ENCODE measurements at regions not wholly inside any gene's neighbourhood (a gene's known extent, or its start where the extent isn't known, plus 50 kb on each side); places are given as distances from the start of the nearest gene placed in this dataset.

GRCh38 chr3:41115069-41115468, 84.2 kb upstream of the CTNNB1 start:
- DNase-seq (ENCODE audit: insufficient read length, low spot score, missing footprints), result no peak
- H3K27me3 ChIP-seq (ENCODE audit: insufficient read depth, low read length), result no peaks in the 10 kb centered on the region

GRCh38 chr3:41116851-41117250, 82.5 kb upstream of the CTNNB1 start:
- H3K27ac ChIP-seq (ENCODE audit: low read depth, low read length), result peak overlapping the region; percentile 26
- TF ChIP-seq CTCF (IDR thresholded peaks at IDR 0.05; ENCODE audit: extremely low read depth, low read depth, low read length), result no peak

More at GRCh38 chr3:41115069-41115468, 84.2 kb upstream of the CTNNB1 start:
- no peak overlapping the region for H3K27ac ChIP-seq (ENCODE audit: low read depth, low read length)
- no peak overlapping the region for H3K4me3 ChIP-seq (ENCODE audit: insufficient read depth, low read length)
- no peak for TF ChIP-seq CTCF (IDR thresholded peaks at IDR 0.05; ENCODE audit: extremely low read depth, low read depth, low read length)
- no peak overlapping the region for H2AFZ ChIP-seq (ENCODE audit: low read length)
- H4K20me1 ChIP-seq (ENCODE audit: insufficient read depth, low read length), result no peaks in the 10 kb centered on the region
- H3K9me3 ChIP-seq (ENCODE audit: low read depth, low read length), result no peaks in the 10 kb centered on the region
- H3K36me3 ChIP-seq (ENCODE audit: insufficient read depth, low read length), result no peaks in the 10 kb centered on the region
- H3K79me2 ChIP-seq (ENCODE audit: insufficient read depth, low read length), result no peaks in the 10 kb centered on the region
- H3K4me2 ChIP-seq (ENCODE audit: insufficient read depth, low read length), result no peak overlapping the region
- H3K4me1 ChIP-seq (ENCODE audit: insufficient read depth, low read length), result peaks cover 5% of the 10 kb centered on the region

GRCh38 chr3:41117398-41117870, 81.9 kb upstream of the CTNNB1 start:
- TF ChIP-seq CTCF (IDR thresholded peaks at IDR 0.05; ENCODE audit: extremely low read depth, low read depth, low read length), result no peak

More at GRCh38 chr3:41116851-41117250, 82.5 kb upstream of the CTNNB1 start:
- Histone ChIP-seq H3K4me3 (ENCODE audit: insufficient read depth, low read length) (no peak overlapping the region), H4K20me1 (ENCODE audit: insufficient read depth, low read length) (no peaks in the 10 kb centered on the region), H3K79me2 (ENCODE audit: insufficient read depth, low read length) (no peaks in the 10 kb centered on the region), H3K9me3 (ENCODE audit: low read depth, low read length) (no peaks in the 10 kb centered on the region), H3K4me1 (ENCODE audit: insufficient read depth, low read length) (peaks cover 5% of the 10 kb centered on the region), H2AFZ (ENCODE audit: low read length) (peak overlapping the region; percentile 52), H3K36me3 (ENCODE audit: insufficient read depth, low read length) (no peaks in the 10 kb centered on the region), H3K4me2 (ENCODE audit: insufficient read depth, low read length) (no peak overlapping the region), H3K27me3 (ENCODE audit: insufficient read depth, low read length) (no peaks in the 10 kb centered on the region)
- no peak for DNase-seq (ENCODE audit: insufficient read length, low spot score, missing footprints)

GRCh38 chr3:41118461-41119390, 80.6 kb upstream of the CTNNB1 start:
- Histone ChIP-seq H3K79me2 (ENCODE audit: insufficient read depth, low read length) (no peaks in the 10 kb centered on the region), H4K20me1 (ENCODE audit: insufficient read depth, low read length) (no peaks in the 10 kb centered on the region), H3K4me2 (ENCODE audit: insufficient read depth, low read length) (no peak overlapping the region), H3K36me3 (ENCODE audit: insufficient read depth, low read length) (no peaks in the 10 kb centered on the region), H3K9me3 (ENCODE audit: low read depth, low read length) (no peaks in the 10 kb centered on the region), H3K27me3 (ENCODE audit: insufficient read depth, low read length) (no peaks in the 10 kb centered on the region), H3K27ac (ENCODE audit: low read depth, low read length) (no peak overlapping the region), H3K4me3 (ENCODE audit: insufficient read depth, low read length) (no peak overlapping the region), H3K4me1 (ENCODE audit: insufficient read depth, low read length) (peaks cover 5% of the 10 kb centered on the region), H2AFZ (ENCODE audit: low read length) (no peak overlapping the region)
- no peak for TF ChIP-seq CTCF (IDR thresholded peaks at IDR 0.05; ENCODE audit: extremely low read depth, low read depth, low read length)
- no peak for DNase-seq (ENCODE audit: insufficient read length, low spot score, missing footprints)

More at GRCh38 chr3:41117398-41117870, 81.9 kb upstream of the CTNNB1 start:
- no peak overlapping the region for H3K4me3 ChIP-seq (ENCODE audit: insufficient read depth, low read length)
- no peaks in the 10 kb centered on the region for H3K36me3 ChIP-seq (ENCODE audit: insufficient read depth, low read length)
- peak overlapping the region; percentile 52 for H2AFZ ChIP-seq (ENCODE audit: low read length)
- peak; percentile 85 for DNase-seq (ENCODE audit: insufficient read length, low spot score, missing footprints)
- H3K27ac ChIP-seq (ENCODE audit: low read depth, low read length), result peak overlapping the region; percentile 64
- H3K4me1 ChIP-seq (ENCODE audit: insufficient read depth, low read length), result peaks cover 5% of the 10 kb centered on the region
- no peaks in the 10 kb centered on the region for H4K20me1 ChIP-seq (ENCODE audit: insufficient read depth, low read length)
- no peaks in the 10 kb centered on the region for H3K9me3 ChIP-seq (ENCODE audit: low read depth, low read length)
- H3K79me2 ChIP-seq (ENCODE audit: insufficient read depth, low read length), result no peaks in the 10 kb centered on the region
- peak overlapping the region; percentile 20 for H3K4me2 ChIP-seq (ENCODE audit: insufficient read depth, low read length)
- H3K27me3 ChIP-seq (ENCODE audit: insufficient read depth, low read length), result no peaks in the 10 kb centered on the region
